ENCODE measurements at regions not wholly inside any gene's neighbourhood (a gene's known extent, or its start where the extent isn't known, plus 50 kb on each side); places are given as distances from the start of the nearest gene placed in this dataset.

DNA sequence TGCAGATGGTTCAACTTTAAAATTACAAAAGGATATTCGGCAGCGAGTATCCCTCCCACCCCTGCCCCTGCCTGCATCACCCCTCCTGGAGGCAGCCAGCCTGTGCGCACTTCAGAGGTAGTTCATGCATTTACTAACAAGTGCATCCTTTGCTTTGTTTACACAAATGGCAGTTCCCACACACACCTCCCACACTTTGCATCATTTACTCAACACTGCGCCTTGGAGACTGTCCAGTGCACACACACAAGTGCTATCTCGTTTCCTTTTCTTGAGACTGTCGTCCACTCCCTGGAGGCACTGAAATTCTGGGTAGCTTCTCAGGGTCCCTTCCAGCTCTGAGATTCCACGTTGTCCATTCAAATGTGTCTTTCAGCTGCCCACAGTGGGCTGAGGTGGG lies 53.1 kb upstream of the VSX1 start:
- no peak for DNase-seq (ENCODE audit: low spot score)

DNA sequence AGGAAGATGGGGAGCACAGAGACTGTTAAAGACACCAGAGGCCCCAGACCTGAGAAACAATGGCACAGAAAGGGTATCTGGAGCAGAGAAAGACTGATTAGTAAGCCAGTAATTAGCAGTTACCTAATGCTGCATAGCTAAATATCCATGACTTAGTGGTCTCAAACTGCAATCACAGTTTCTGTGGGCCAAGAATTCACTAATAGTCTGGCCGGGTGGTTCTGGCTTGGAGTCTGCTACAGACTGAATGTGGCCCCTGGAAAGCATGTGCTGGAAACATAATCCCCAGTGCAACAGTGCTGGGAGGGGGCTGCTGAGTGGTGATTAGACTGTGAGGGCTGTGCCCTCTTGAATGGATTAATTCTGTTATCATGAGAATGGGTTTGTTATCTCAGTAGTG lies 54.1 kb upstream of the VSX1 start:
- DNase-seq (ENCODE audit: low spot score) = no peak

DNA sequence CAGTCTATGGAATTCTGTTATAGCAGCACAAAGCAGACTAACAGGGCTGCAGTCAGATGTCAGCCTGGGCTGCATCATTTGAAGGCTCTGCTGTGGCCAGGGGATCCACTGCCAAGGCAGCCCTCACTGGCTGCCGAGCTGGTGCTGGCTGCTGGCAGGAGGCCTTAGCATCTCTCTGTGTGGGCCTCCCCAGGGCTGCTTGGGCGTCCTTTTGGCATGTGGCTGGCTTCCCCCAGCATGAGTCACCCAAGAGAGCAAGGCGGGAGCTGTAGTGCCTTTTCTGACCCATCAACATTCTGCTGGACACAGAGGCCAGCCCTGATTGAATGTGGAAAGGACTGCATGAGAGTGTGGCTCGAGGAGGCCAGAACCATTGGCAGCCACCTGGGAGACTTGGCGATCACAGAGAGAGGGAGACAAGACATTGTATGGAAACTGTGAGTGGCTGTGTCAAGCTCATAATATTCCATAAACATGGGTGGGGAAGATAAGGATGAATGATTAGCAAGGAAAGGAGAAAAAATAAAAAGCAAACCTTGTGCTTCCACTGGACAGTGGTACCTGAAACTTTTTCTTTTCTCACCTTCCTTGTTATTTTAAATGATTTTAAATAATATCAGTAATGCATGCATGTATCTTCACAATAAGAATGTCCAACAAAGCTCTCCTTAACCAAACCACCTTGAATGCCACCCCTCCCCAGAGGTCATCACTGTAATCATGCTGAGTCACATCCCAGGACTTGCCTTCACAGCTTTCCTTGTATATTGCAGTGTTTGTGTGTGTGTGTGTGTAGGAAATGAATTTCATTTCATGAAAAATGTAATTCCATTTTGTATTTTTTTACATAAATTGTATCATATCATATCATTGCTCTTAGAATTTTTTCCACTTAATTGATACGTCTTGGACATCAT lies 55.0 kb upstream of the VSX1 start:
- DNase-seq (ENCODE audit: low spot score) = peak; percentile 53

DNA sequence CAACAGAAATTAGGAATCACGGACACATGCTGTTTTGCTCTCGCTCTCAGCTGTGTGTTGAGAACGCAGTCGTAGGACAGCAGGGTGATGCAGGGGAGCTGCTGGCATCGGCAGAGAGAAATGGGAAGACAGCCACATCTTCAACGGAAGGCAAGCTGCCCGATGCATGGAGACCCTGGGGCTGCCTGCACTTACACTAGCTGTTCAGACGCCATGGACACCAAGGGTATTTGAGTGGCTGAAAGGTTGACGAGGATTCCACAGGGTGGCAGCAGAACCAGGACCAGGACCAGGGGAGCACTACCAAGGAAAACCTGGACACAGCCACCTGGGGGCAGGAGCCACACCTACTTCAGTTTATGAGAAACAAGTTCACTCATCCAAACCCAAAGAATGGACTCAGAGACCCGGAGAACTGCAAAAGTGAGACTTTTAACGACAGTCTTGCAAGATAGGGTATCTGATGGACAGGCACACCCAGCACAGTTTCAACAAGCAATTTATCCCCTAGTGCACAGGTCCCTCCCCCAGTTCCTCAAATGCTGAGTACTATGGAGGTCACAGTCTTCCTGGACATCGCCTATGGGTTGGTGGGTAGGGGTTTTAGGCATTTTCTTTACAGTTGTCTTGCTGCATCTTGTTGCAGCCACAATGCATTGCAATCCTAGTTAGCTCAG lies 56.3 kb upstream of the ENTPD6 start:
- DNase-seq (ENCODE audit: low spot score) = peak; percentile 18

DNA sequence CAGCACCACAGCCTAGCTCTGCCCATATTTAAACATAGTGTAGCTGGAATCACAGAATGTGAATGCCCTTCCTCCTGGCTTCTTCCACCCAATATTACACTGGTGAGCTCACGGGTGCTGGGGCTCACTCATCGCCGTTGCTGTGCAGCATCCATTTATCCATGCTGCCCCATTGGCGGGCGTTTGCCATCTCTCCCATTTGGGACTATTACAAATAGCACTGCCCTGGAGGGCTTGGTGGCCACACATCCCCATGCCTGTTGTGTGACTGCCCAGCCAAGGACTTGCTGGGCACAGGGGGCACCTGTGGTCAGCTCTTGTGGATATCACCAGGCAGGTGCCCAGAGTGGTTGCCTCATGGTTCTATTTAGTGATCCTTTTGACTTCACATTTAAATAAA lies 54.5 kb upstream of the ENTPD6 start:
- DNase-seq (ENCODE audit: low spot score) = no peak

DNA sequence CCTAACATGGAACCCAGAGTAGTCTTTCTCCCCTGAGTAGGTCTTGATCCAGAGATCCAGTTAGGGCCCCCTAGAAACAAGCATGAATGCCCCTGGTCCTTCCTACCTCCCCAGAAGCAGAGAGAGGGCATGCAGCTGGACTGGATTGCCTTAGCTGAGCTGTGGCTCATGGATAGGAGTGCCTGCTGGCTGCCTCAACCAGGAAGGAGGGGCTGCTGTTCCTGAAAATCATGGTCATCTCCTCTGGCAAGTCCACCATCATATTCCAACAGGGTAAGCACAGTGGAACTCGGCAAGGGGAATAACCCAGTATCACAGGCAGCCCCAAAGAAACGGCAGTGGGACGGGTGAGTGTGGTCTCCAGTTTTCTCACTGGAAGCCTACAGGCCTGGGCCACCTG lies 53.1 kb upstream of the ENTPD6 start:
- DNase-seq (ENCODE audit: low spot score) = no peak

DNA sequence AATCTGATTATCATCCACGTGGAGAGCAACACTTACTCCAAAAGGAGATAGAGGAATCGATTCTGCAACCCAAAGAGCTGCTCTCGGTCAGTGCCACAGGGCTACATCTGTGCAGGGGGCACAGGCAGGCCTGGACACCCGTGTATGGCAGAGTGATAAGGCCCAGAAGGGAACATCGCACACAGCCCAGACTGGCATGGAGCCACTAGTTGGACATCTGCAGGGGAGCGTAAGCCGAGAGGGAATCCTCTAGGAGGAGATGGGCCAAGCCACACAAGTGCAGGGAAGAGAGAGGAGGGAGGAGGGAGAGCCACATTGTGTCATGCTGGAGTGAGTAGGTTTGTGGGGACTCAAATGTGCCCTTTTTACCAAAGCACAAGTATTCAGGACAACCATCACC lies 50.4 kb upstream of the ENTPD6 start:
- no peak for DNase-seq (ENCODE audit: low spot score)

All from RKO (cell line).